Kidney (tissue), 13 donors: ENCODE measurements at regions not wholly inside any gene's neighbourhood (a gene's known extent, or its start where the extent isn't known, plus 50 kb on each side); places are given as distances from the start of the nearest gene placed in this dataset.

Experiments used
- DNase-seq, 5 donors: peaks; one replicate each; pipeline ENCODE4 v3.0.0-alpha.2; 2013 to 2020
- FAIRE-seq: peaks from 2 replicates; lab custom pipeline; 2012; peaks lifted over from hg19 to GRCh38; lab: Jason Lieb, UNC
- H3K27ac ChIP-seq, 2 donors: one replicate each; pipeline ENCODE4 v1.7.0; 2013; ENCODE audit warnings: low read depth in 2 of 2, low read length in 2 of 2, inconsistent platforms in 1 of 2
- H3K27me3 ChIP-seq: one replicate; pipeline ENCODE4 v1.7.1; 2013; ENCODE audit warnings: low read length, inconsistent platforms; ENCODE audit not compliant: control insufficient read depth, insufficient read depth
- H3K36me3 ChIP-seq, 3 donors: one replicate each; pipeline versions ENCODE4 v1.7.0 to v1.7.1; 2013; ENCODE audit warnings: low read length in 3 of 3, control low read depth in 1 of 3, inconsistent platforms in 1 of 3; ENCODE audit not compliant: insufficient read depth in 3 of 3, control insufficient read depth in 2 of 3
- H3K4me1 ChIP-seq, 3 donors: one replicate each; pipeline versions ENCODE4 v1.7.0 to v1.7.1; 2013; ENCODE audit warnings: low read length in 3 of 3, inconsistent platforms in 1 of 3, low read depth in 1 of 3; ENCODE audit not compliant: control insufficient read depth in 2 of 3, insufficient read depth in 2 of 3
- H3K4me3 ChIP-seq, 3 donors: one replicate each; pipeline versions ENCODE4 v1.7.0 to v1.8.1; 2013; ENCODE audit warnings: low read length in 3 of 3, control low read depth in 1 of 3, inconsistent platforms in 1 of 3
- H3K9ac ChIP-seq, 3 donors: one replicate each; pipeline versions ENCODE4 v1.7.0 to v1.7.1; 2013; ENCODE audit warnings: low read length in 3 of 3, control low read depth in 1 of 3, inconsistent platforms in 1 of 3
- H3K9me3 ChIP-seq, 3 donors: one replicate each; pipeline versions ENCODE4 v1.7.0 to v1.7.1; 2013; ENCODE audit warnings: low read length in 3 of 3, control low read depth in 1 of 3, inconsistent platforms in 1 of 3; ENCODE audit not compliant: control insufficient read depth in 2 of 3, insufficient read depth in 1 of 3
- intact Hi-C: fragments of 100-400 bp; cut with DNase I; formaldehyde crosslinking; loops from one replicate; pipeline ENCODE4 v1.11.1; 2022
- TF ChIP-seq, protein P1 (sequence below): IDR thresholded peaks from 3 replicates; pipeline ENCODE4 v1.5.1; 2012; ENCODE audit warnings: mild to moderate bottlenecking, moderate library complexity, borderline replicate concordance; ENCODE audit not compliant: insufficient read depth; ENCODE audit errors: extremely low read depth
- donor health status: control.
- donor health status: control.
- donor health status: control.
- donor health status: control.
- donor health status: control.
- donor health status: DM: yes; HTN: yes; CAD: no.
- donor health status: Normal renal cell carcinoma (clear cell type).

DNA sequence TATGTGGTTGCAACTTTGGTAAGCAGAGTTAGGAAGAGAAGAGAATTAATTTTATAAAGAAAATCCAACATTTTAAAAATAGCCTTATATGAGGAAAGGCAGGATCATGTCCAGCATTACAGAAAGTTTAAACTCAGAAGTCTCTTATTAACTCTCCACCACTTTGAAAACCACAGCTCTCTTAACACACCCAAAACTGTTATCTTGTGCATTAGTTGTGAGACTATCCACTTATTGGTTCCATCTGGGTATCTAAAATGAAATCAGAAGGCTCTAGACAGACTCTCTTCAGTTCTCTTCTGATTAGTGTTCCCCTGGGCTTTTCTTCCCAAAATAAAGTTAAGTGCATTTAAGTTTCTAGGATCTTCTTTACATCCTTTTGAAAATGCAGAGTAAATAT is 251.5 kb downstream of the TXNL1 start:
- no peak overlapping the region for H3K27ac ChIP-seq
- no peaks in the 10 kb centered on the region for H3K27me3 ChIP-seq
- no peak overlapping the region for H3K4me3 ChIP-seq
- intact Hi-C loops, result no loop called here
- TF ChIP-seq, protein P1, sequence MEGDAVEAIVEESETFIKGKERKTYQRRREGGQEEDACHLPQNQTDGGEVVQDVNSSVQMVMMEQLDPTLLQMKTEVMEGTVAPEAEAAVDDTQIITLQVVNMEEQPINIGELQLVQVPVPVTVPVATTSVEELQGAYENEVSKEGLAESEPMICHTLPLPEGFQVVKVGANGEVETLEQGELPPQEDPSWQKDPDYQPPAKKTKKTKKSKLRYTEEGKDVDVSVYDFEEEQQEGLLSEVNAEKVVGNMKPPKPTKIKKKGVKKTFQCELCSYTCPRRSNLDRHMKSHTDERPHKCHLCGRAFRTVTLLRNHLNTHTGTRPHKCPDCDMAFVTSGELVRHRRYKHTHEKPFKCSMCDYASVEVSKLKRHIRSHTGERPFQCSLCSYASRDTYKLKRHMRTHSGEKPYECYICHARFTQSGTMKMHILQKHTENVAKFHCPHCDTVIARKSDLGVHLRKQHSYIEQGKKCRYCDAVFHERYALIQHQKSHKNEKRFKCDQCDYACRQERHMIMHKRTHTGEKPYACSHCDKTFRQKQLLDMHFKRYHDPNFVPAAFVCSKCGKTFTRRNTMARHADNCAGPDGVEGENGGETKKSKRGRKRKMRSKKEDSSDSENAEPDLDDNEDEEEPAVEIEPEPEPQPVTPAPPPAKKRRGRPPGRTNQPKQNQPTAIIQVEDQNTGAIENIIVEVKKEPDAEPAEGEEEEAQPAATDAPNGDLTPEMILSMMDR, result no peak
- DNase-seq, result no peak
- no peak for FAIRE-seq
- no peaks in the 10 kb centered on the region for H3K36me3 ChIP-seq
- H3K4me1 ChIP-seq, result no peaks in the 10 kb centered on the region
- no peak overlapping the region for H3K9ac ChIP-seq
- no peaks in the 10 kb centered on the region for H3K9me3 ChIP-seq

DNA sequence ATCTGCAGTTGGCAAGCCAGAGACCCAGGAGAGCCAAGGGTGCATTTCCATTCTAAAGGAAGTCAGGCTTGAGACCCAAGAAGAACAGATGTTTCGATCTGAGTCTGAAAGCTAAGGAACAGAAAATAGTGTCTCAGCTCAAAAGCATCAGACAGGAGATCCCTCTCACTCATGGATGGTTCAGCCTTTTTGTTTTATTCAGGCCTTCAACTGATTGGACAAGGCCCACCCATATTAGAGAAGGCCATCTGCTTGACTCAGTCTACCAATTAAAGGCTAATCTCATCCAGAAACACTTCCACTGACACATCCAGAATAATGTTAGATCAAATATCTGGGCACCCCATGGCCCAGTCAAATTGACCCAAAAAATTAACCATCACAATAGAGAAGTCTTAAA is 255.0 kb downstream of the TXNL1 start:
- H3K9me3 ChIP-seq, result no peaks in the 10 kb centered on the region
- no peak for DNase-seq
- TF ChIP-seq, protein P1, result no peak
- H3K36me3 ChIP-seq, result no peaks in the 10 kb centered on the region
- no peak overlapping the region for H3K9ac ChIP-seq
- no peak overlapping the region for H3K4me3 ChIP-seq
- H3K4me1 ChIP-seq, result no peaks in the 10 kb centered on the region
- no peaks in the 10 kb centered on the region for H3K27me3 ChIP-seq
- intact Hi-C loops, result no loop called here
- FAIRE-seq, result no peak
- no peak overlapping the region for H3K27ac ChIP-seq

DNA sequence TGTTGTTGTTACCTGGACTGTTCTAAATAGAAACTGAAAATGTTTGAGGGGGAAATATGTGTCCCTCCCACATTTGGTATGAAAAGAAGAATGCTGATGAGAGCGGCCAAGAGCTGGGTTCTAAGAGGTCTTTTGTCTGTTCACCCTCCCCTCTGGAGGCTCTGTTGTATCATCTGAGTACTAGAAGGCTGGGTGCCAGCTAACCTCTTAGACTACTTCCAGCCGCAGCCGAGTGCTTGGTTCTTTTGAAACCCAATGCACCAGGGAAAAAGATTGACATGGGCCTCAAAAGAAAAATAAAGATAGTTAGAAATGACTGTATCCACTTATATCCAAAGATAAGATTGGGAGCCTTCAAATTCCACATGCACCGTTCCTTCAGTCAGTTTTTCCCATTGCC is 255.9 kb downstream of the TXNL1 start:
- FAIRE-seq (no peak), DNase-seq (no peak)
- Histone ChIP-seq H3K4me1 (no peaks in the 10 kb centered on the region), H3K9me3 (no peaks in the 10 kb centered on the region), H3K4me3 (no peak overlapping the region), H3K9ac (no peak overlapping the region), H3K27me3 (no peaks in the 10 kb centered on the region), H3K27ac (no peak overlapping the region), H3K36me3 (no peaks in the 10 kb centered on the region)
- TF ChIP-seq, protein P1, result no peak
- intact Hi-C loops, result no loop called here

DNA sequence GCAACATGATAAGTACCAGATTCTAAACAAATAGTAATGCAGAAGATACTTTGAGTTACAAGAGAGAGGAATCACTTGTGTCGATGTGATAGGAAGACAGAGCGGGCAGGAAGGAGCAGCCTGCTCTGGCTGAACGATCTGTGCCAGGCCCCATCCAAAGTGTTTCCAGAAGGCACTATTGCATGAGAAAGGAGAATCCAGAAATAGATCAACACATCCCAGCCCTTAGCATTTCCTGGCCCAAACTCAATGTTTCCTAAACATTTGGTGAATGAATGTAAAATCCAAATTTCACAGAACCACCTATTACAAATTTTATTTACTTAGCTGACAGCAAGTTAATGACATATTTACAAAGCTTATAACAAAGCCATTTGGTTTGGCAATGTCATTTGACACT is 257.2 kb downstream of the TXNL1 start:
- TF ChIP-seq, protein P1, result no peak
- intact Hi-C loops, result no loop called here
- no peaks in the 10 kb centered on the region for H3K9me3 ChIP-seq
- H3K27me3 ChIP-seq, result no peaks in the 10 kb centered on the region
- H3K27ac ChIP-seq, result no peak overlapping the region
- no peak for DNase-seq
- FAIRE-seq, result no peak
- no peak overlapping the region for H3K9ac ChIP-seq
- H3K4me1 ChIP-seq, result no peaks in the 10 kb centered on the region
- no peaks in the 10 kb centered on the region for H3K36me3 ChIP-seq
- no peak overlapping the region for H3K4me3 ChIP-seq
